HEK293 (cell line): ENCODE measurements at regions not wholly inside any gene's neighbourhood (a gene's known extent, or its start where the extent isn't known, plus 50 kb on each side); places are given as distances from the start of the nearest gene placed in this dataset.

Experiments
- CTCF ChIA-PET: fragments of 350-600 bp; formaldehyde crosslinking; extraction: SDS; loops from one replicate; lab custom pipeline; 2021; ENCODE audit warnings: antibody characterized with exemption; lab: Yijun Ruan, JAX
- POLR2A ChIA-PET: fragments of 300-600 bp; formaldehyde crosslinking; extraction: SDS; loops from one replicate; lab custom pipeline; 2020; ENCODE audit warnings: antibody characterized with exemption, inconsistent platforms; lab: Yijun Ruan, JAX
- H3K27ac ChIP-seq: fragments of 200-500 bp; sonication (Bioruptor generic); 2 replicates; pipeline ENCODE4 v1.5.1; 2014; ENCODE audit warnings: low read depth, low read length, control low read depth, inconsistent platforms; ENCODE audit errors: extremely low read depth
- H3K36me3 ChIP-seq, 2 experiments: fragments of 200-500 bp in 1 of 2; sonication (Bioruptor generic) in 1 of 2; 1 replicate in 1 of 2; 2 replicates in 1 of 2; pipeline ENCODE4 v1.5.1; 2014 to 2017; ENCODE audit warnings: inconsistent platforms in 2 of 2, low read length in 2 of 2; ENCODE audit not compliant: control insufficient read depth in 2 of 2, insufficient read depth in 1 of 2
- H3K4me1 ChIP-seq: fragments of 200-500 bp; sonication (Bioruptor generic); 2 replicates; pipeline ENCODE4 v1.5.1; 2014; ENCODE audit warnings: mild to moderate bottlenecking, low read length, inconsistent platforms; ENCODE audit not compliant: control insufficient read depth, insufficient read depth
- H3K4me3 ChIP-seq: 2 replicates; pipeline ENCODE4 v1.5.1; 2011; ENCODE audit warnings: low read depth, mild to moderate bottlenecking, control low read depth, low read length, moderate library complexity
- H3K9me3 ChIP-seq: fragments of 200-500 bp; sonication (Bioruptor generic); 2 replicates; pipeline ENCODE4 v1.5.1; 2014; ENCODE audit warnings: low read depth, low read length, inconsistent platforms; ENCODE audit not compliant: control insufficient read depth, insufficient read depth
- CTCF ChIP-seq: fragments of 450-650 bp; formaldehyde crosslinking; IDR thresholded peaks from 2 replicates; pipeline ENCODE4 v1.5.1; 2016; ENCODE audit warnings: missing biosample characterization, missing genetic modification characterization
- GFI1B ChIP-seq: fragments of 450-650 bp; formaldehyde crosslinking; IDR thresholded peaks from 2 replicates; pipeline ENCODE4 v1.5.1; 2016; ENCODE audit warnings: missing biosample characterization, missing genetic modification characterization
- GLI2 ChIP-seq: fragments of 450-650 bp; formaldehyde crosslinking; IDR thresholded peaks from 2 replicates; pipeline ENCODE4; 2017; ENCODE audit warnings: missing biosample characterization, missing genetic modification characterization, low read depth, borderline replicate concordance
- MEIS1 ChIP-seq: sonication (generic); formaldehyde crosslinking; IDR thresholded peaks from 2 replicates; pipeline ENCODE4 v1.8.1; 2022; ENCODE audit warnings: missing genetic modification reagents, mild to moderate bottlenecking, borderline replicate concordance
- MZF1 ChIP-seq: fragments of 450-650 bp; formaldehyde crosslinking; IDR thresholded peaks from 2 replicates; pipeline ENCODE4 v1.5.1; 2017; ENCODE audit warnings: missing biosample characterization, missing genetic modification characterization, borderline replicate concordance
- SP7 ChIP-seq: fragments of 450-650 bp; formaldehyde crosslinking; IDR thresholded peaks from 2 replicates; pipeline ENCODE4 v1.5.1; 2016; ENCODE audit warnings: missing biosample characterization, missing genetic modification characterization
- ZBTB11 ChIP-seq: fragments of 450-650 bp; formaldehyde crosslinking; conservative IDR thresholded peaks from 2 replicates; pipeline ENCODE4 v1.5.1; 2016; ENCODE audit warnings: low read depth, missing biosample characterization, missing genetic modification characterization
- ZBTB21 ChIP-seq: fragments of 450-650 bp; formaldehyde crosslinking; IDR thresholded peaks from 2 replicates; pipeline ENCODE4 v1.5.1; 2017; ENCODE audit warnings: missing biosample characterization, missing genetic modification characterization
- ZEB2 ChIP-seq: fragments of 450-650 bp; formaldehyde crosslinking; IDR thresholded peaks from 2 replicates; pipeline ENCODE4 v1.5.1; 2016; ENCODE audit warnings: missing biosample characterization, missing genetic modification characterization
- ZFHX2 ChIP-seq: fragments of 450-650 bp; formaldehyde crosslinking; conservative IDR thresholded peaks from 2 replicates; pipeline ENCODE4 v1.5.1; 2016; ENCODE audit warnings: missing biosample characterization, missing genetic modification characterization
- ZFP69B ChIP-seq: fragments of 450-650 bp; formaldehyde crosslinking; IDR thresholded peaks from 2 replicates; pipeline ENCODE4 v1.5.1; 2016; ENCODE audit warnings: missing biosample characterization, missing genetic modification characterization
- ZIC2 ChIP-seq: fragments of 450-650 bp; formaldehyde crosslinking; IDR thresholded peaks from 2 replicates; pipeline ENCODE4 v1.5.1; 2016; ENCODE audit warnings: missing biosample characterization, missing genetic modification characterization
- ZNF221 ChIP-seq: fragments of 450-650 bp; formaldehyde crosslinking; IDR thresholded peaks from 2 replicates; pipeline ENCODE4 v1.5.1; 2017; ENCODE audit warnings: missing biosample characterization, missing genetic modification characterization, borderline replicate concordance
- ZNF302 ChIP-seq: fragments of 450-650 bp; formaldehyde crosslinking; IDR thresholded peaks from 2 replicates; pipeline ENCODE4 v1.5.1; 2016; ENCODE audit warnings: missing biosample characterization, missing genetic modification characterization, low read depth
- ZNF324 ChIP-seq: fragments of 450-650 bp; formaldehyde crosslinking; IDR thresholded peaks from 2 replicates; pipeline ENCODE4 v1.5.1; 2016; ENCODE audit warnings: missing biosample characterization, missing genetic modification characterization
- ZNF391 ChIP-seq: fragments of 450-650 bp; formaldehyde crosslinking; IDR thresholded peaks from 2 replicates; pipeline ENCODE4 v1.5.1; 2016; ENCODE audit warnings: low read depth, missing biosample characterization, missing genetic modification characterization, borderline replicate concordance
- ZNF449 ChIP-seq: fragments of 450-650 bp; formaldehyde crosslinking; IDR thresholded peaks from 2 replicates; pipeline ENCODE4 v1.5.1; 2017; ENCODE audit warnings: missing biosample characterization, mild to moderate bottlenecking, missing genetic modification characterization, moderate library complexity
- ZNF623 ChIP-seq: fragments of 450-650 bp; formaldehyde crosslinking; IDR thresholded peaks from 2 replicates; pipeline ENCODE4 v1.5.1; 2016; ENCODE audit warnings: missing biosample characterization, missing genetic modification characterization
- ZNF777 ChIP-seq: fragments of 450-650 bp; formaldehyde crosslinking; IDR thresholded peaks from 2 replicates; pipeline ENCODE4 v1.5.1; 2017; ENCODE audit warnings: missing biosample characterization, missing genetic modification characterization, borderline replicate concordance
- ZSCAN16 ChIP-seq: fragments of 450-650 bp; formaldehyde crosslinking; IDR thresholded peaks from 2 replicates; pipeline ENCODE4 v1.5.1; 2016; ENCODE audit warnings: missing biosample characterization, missing genetic modification characterization
- ZSCAN4 ChIP-seq: fragments of 450-650 bp; formaldehyde crosslinking; IDR thresholded peaks from 2 replicates; pipeline ENCODE4 v1.5.1; 2017; ENCODE audit warnings: missing biosample characterization, missing genetic modification characterization

- H3K36me3 ChIP-seq, result no peaks in the 10 kb centered on the region
- no peaks in the 10 kb centered on the region for H3K4me1 ChIP-seq
- TF ChIP-seq ZNF623 (tag by site-specific recombination) (no peak), GLI2 (no peak), ZNF449 (tag by site-specific recombination) (no peak), ZSCAN4 (tag by site-specific recombination) (peak; percentile 53; the same call in 1 of the 2 replicates), ZSCAN16 (tag by site-specific recombination) (no peak), ZNF391 (no peak), ZFP69B (tag by site-specific recombination) (no peak), ZNF221 (no peak)
- no peak overlapping the region for H3K27ac ChIP-seq
- CTCF ChIA-PET, result interaction anchor here (0.6 to 0.7 kb wide), 2 partner anchors 636 to 965 kb away, joined by 3 read pairs; no protein-coding TSS in a partner anchor
- POLR2A ChIA-PET, result no interaction called here
- H3K9me3 ChIP-seq, result no peaks in the 10 kb centered on the region
- H3K4me3 ChIP-seq, result no peak overlapping the region
These were observed 170.9 kb upstream of the KLF3 start for GRCh38 chr4:38493066-38493465.

- CTCF ChIA-PET, result no interaction called here
These were observed 168.6 kb upstream of the KLF3 start for GRCh38 chr4:38495446-38495845.

More at GRCh38 chr4:38495446-38495845, 168.6 kb upstream of the KLF3 start:
- H3K4me1 ChIP-seq, result no peaks in the 10 kb centered on the region
- POLR2A ChIA-PET, result no interaction called here
- H3K9me3 ChIP-seq, result no peaks in the 10 kb centered on the region
- TF ChIP-seq ZBTB11 (tag by site-specific recombination) (no peak), SP7 (tag by site-specific recombination) (no peak), CTCF (no peak), ZNF302 (tag by site-specific recombination) (no peak), MEIS1 (CRISPR knock-in tag) (no peak), ZIC2 (tag by site-specific recombination) (no peak), ZNF324 (no peak), ZFHX2 (tag by site-specific recombination) (no peak), MZF1 (tag by site-specific recombination) (no peak), ZNF777 (tag by site-specific recombination) (no peak), GFI1B (no peak), ZEB2 (tag by site-specific recombination) (no peak), ZBTB21 (tag by site-specific recombination) (no peak)
- H3K36me3 ChIP-seq, result no peaks in the 10 kb centered on the region
- no peak overlapping the region for H3K27ac ChIP-seq
- no peak overlapping the region for H3K4me3 ChIP-seq
